H1 (cell line): ENCODE measurements at regions not wholly inside any gene's neighbourhood (a gene's known extent, or its start where the extent isn't known, plus 50 kb on each side); places are given as distances from the start of the nearest gene placed in this dataset.

ENCODE experiments used
- BACH1 ChIP-seq: IDR thresholded peaks from 2 replicates; pipeline ENCODE4 v1.6.1; 2012; ENCODE audit warnings: low read length, improper control_type of control experiment
- BRCA1 ChIP-seq: IDR thresholded peaks from 2 replicates; pipeline ENCODE4 v1.6.1; 2012; ENCODE audit warnings: low read depth, low read length, improper control_type of control experiment
- EP300 ChIP-seq, 2 experiments: IDR thresholded peaks; 1 replicate in 1 of 2; 2 replicates in 1 of 2; pipeline ENCODE4 v1.6.1; 2011 to 2012; ENCODE audit warnings: low read depth in 2 of 2, low read length in 2 of 2, mild to moderate bottlenecking in 2 of 2, borderline replicate concordance in 1 of 2, inconsistent platforms in 1 of 2, moderate library complexity in 1 of 2
- FOSL1 ChIP-seq: IDR thresholded peaks from 2 replicates; pipeline ENCODE4 v1.6.1; 2011; ENCODE audit warnings: mild to moderate bottlenecking, low read depth, low read length, moderate library complexity; ENCODE audit not compliant: insufficient read depth
- JUND ChIP-seq: IDR thresholded peaks from 2 replicates; pipeline ENCODE4 v1.6.1; 2011; ENCODE audit warnings: mild to moderate bottlenecking, improper control_type of control experiment, low read length
- NANOG ChIP-seq: IDR thresholded peaks from 2 replicates; pipeline ENCODE4 v1.6.1; 2011; ENCODE audit warnings: low read length, low read depth, mild to moderate bottlenecking, inconsistent platforms; ENCODE audit not compliant: insufficient read depth, poor library complexity, severe bottlenecking
- PHF8 ChIP-seq: fragments of 200-600 bp; sonication (generic); conservative IDR thresholded peaks from 2 replicates; pipeline ENCODE4 v1.7.1; 2012; ENCODE audit warnings: low read depth, mild to moderate bottlenecking, inconsistent platforms, low read length, moderate library complexity
- SP4 ChIP-seq: IDR thresholded peaks from 2 replicates; pipeline ENCODE4 v1.6.1; 2012; ENCODE audit warnings: low read length, inconsistent platforms
- TF ChIP-seq, protein P1 (sequence below): fragments of 300-600 bp; sonication (generic); IDR thresholded peaks from 2 replicates; pipeline ENCODE4 v1.7.1; 2012; ENCODE audit warnings: low read length, moderate library complexity, mild to moderate bottlenecking, inconsistent platforms; ENCODE audit not compliant: insufficient replicate concordance
- TF ChIP-seq, protein P2 (sequence below), 3 experiments: IDR thresholded peaks; 1 replicate in 2 of 3; 2 replicates in 1 of 3; pipeline versions ENCODE4 v1.5.1 to v1.6.1; 2011; ENCODE audit warnings: low read length in 3 of 3, mild to moderate bottlenecking in 3 of 3, inconsistent platforms in 2 of 3, low read depth in 1 of 3, moderate library complexity in 1 of 3; ENCODE audit not compliant: insufficient read depth in 1 of 3; ENCODE audit errors: control extremely low read depth in 1 of 3

DNA sequence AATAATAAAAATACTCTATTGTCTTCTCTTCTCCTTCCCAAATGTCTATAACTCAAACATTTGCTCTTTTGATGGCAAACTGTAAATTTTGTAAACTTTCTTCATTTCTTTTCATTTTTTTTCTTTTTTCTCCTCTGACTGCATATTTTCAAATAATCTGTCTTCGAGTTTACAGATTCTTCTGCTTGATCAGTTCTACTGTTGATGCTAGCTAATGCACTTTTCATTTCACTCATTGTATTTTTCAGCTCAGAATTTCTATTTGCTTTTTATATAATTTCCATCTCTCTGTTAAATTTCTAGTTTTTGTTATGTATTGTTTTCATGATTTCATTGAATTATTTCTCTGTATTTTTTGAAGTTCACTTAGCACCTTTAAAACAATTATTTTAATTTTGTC is 646.8 kb upstream of the INTU start (continued):
- TF ChIP-seq, protein P1, sequence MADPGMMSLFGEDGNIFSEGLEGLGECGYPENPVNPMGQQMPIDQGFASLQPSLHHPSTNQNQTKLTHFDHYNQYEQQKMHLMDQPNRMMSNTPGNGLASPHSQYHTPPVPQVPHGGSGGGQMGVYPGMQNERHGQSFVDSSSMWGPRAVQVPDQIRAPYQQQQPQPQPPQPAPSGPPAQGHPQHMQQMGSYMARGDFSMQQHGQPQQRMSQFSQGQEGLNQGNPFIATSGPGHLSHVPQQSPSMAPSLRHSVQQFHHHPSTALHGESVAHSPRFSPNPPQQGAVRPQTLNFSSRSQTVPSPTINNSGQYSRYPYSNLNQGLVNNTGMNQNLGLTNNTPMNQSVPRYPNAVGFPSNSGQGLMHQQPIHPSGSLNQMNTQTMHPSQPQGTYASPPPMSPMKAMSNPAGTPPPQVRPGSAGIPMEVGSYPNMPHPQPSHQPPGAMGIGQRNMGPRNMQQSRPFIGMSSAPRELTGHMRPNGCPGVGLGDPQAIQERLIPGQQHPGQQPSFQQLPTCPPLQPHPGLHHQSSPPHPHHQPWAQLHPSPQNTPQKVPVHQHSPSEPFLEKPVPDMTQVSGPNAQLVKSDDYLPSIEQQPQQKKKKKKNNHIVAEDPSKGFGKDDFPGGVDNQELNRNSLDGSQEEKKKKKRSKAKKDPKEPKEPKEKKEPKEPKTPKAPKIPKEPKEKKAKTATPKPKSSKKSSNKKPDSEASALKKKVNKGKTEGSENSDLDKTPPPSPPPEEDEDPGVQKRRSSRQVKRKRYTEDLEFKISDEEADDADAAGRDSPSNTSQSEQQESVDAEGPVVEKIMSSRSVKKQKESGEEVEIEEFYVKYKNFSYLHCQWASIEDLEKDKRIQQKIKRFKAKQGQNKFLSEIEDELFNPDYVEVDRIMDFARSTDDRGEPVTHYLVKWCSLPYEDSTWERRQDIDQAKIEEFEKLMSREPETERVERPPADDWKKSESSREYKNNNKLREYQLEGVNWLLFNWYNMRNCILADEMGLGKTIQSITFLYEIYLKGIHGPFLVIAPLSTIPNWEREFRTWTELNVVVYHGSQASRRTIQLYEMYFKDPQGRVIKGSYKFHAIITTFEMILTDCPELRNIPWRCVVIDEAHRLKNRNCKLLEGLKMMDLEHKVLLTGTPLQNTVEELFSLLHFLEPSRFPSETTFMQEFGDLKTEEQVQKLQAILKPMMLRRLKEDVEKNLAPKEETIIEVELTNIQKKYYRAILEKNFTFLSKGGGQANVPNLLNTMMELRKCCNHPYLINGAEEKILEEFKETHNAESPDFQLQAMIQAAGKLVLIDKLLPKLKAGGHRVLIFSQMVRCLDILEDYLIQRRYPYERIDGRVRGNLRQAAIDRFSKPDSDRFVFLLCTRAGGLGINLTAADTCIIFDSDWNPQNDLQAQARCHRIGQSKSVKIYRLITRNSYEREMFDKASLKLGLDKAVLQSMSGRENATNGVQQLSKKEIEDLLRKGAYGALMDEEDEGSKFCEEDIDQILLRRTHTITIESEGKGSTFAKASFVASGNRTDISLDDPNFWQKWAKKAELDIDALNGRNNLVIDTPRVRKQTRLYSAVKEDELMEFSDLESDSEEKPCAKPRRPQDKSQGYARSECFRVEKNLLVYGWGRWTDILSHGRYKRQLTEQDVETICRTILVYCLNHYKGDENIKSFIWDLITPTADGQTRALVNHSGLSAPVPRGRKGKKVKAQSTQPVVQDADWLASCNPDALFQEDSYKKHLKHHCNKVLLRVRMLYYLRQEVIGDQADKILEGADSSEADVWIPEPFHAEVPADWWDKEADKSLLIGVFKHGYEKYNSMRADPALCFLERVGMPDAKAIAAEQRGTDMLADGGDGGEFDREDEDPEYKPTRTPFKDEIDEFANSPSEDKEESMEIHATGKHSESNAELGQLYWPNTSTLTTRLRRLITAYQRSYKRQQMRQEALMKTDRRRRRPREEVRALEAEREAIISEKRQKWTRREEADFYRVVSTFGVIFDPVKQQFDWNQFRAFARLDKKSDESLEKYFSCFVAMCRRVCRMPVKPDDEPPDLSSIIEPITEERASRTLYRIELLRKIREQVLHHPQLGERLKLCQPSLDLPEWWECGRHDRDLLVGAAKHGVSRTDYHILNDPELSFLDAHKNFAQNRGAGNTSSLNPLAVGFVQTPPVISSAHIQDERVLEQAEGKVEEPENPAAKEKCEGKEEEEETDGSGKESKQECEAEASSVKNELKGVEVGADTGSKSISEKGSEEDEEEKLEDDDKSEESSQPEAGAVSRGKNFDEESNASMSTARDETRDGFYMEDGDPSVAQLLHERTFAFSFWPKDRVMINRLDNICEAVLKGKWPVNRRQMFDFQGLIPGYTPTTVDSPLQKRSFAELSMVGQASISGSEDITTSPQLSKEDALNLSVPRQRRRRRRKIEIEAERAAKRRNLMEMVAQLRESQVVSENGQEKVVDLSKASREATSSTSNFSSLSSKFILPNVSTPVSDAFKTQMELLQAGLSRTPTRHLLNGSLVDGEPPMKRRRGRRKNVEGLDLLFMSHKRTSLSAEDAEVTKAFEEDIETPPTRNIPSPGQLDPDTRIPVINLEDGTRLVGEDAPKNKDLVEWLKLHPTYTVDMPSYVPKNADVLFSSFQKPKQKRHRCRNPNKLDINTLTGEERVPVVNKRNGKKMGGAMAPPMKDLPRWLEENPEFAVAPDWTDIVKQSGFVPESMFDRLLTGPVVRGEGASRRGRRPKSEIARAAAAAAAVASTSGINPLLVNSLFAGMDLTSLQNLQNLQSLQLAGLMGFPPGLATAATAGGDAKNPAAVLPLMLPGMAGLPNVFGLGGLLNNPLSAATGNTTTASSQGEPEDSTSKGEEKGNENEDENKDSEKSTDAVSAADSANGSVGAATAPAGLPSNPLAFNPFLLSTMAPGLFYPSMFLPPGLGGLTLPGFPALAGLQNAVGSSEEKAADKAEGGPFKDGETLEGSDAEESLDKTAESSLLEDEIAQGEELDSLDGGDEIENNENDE = no peak
- TF ChIP-seq FOSL1 (no peak), JUND (no peak), NANOG (no peak), SP4 (no peak), BRCA1 (no peak), EP300 (IDR thresholded peaks at IDR 0.05; ENCODE audit: borderline replicate concordance in 1 of 2, low read depth in 2 of 2, low read length in 2 of 2) (no peak), BACH1 (no peak), PHF8 (no peak)
- TF ChIP-seq, protein P2, sequence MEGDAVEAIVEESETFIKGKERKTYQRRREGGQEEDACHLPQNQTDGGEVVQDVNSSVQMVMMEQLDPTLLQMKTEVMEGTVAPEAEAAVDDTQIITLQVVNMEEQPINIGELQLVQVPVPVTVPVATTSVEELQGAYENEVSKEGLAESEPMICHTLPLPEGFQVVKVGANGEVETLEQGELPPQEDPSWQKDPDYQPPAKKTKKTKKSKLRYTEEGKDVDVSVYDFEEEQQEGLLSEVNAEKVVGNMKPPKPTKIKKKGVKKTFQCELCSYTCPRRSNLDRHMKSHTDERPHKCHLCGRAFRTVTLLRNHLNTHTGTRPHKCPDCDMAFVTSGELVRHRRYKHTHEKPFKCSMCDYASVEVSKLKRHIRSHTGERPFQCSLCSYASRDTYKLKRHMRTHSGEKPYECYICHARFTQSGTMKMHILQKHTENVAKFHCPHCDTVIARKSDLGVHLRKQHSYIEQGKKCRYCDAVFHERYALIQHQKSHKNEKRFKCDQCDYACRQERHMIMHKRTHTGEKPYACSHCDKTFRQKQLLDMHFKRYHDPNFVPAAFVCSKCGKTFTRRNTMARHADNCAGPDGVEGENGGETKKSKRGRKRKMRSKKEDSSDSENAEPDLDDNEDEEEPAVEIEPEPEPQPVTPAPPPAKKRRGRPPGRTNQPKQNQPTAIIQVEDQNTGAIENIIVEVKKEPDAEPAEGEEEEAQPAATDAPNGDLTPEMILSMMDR (IDR thresholded peaks at IDR 0.05; ENCODE audit: control extremely low read depth in 1 of 3, insufficient read depth in 1 of 3, low read depth in 1 of 3, low read length in 3 of 3) = no peak
